ENCODE measurements at regions not wholly inside any gene's neighbourhood (a gene's known extent, or its start where the extent isn't known, plus 50 kb on each side); places are given as distances from the start of the nearest gene placed in this dataset.
A peak's percentile ranks its signal among the peaks of the same experiment; 100 is the strongest.
"Not testable (repeated sequence)": the region's sequence is repeated elsewhere in the genome, so short reads cannot be mapped to it uniquely, and the experiment has no call there.

GRCh38 chr10:28987555-28988320 lies 301.1 kb upstream of the LYZL1 start:
- Mint-ChIP-seq H3K36me3 (no peaks in the 10 kb centered on the region), H3K27me3 (peaks cover 7 to 13% (median 8%) of the 10 kb centered on the region in 3 donors), H3K9me3 (peaks cover 0 to 11% (median 0%) of the 10 kb centered on the region in 7 donors), H3K4me3 (no peak overlapping the region), H3K4me1 (peaks cover 0 to 5% (median 0%) of the 10 kb centered on the region in 3 donors), H3K27ac (no peak overlapping the region)
- DNase-seq (no peak), ATAC-seq (ENCODE audit: low read depth in 2 of 2) (no peak)

GRCh38 chr10:28988980-28989379 lies 299.9 kb upstream of the LYZL1 start:
- peaks cover 7 to 13% (median 8%) of the 10 kb centered on the region in 3 donors for H3K27me3 Mint-ChIP-seq
- peaks cover 0 to 5% (median 0%) of the 10 kb centered on the region in 3 donors for H3K4me1 Mint-ChIP-seq
- DNase-seq (no peak), ATAC-seq (ENCODE audit: low read depth in 2 of 2) (no peak)
- H3K9me3 Mint-ChIP-seq = peaks cover 0 to 5% (median 0%) of the 10 kb centered on the region in 7 donors
- no peak overlapping the region for H3K4me3 Mint-ChIP-seq
- H3K27ac Mint-ChIP-seq = no peak overlapping the region
- no peaks in the 10 kb centered on the region for H3K36me3 Mint-ChIP-seq

- Mint-ChIP-seq H3K4me3 (no peak overlapping the region), H3K36me3 (no peaks in the 10 kb centered on the region), H3K27ac (no peak overlapping the region), H3K4me1 (no peaks in the 10 kb centered on the region), H3K27me3 (peaks cover 7 to 13% (median 8%) of the 10 kb centered on the region in 3 donors), H3K9me3 (peaks cover 0 to 2% (median 0%) of the 10 kb centered on the region in 7 donors)
- DNase-seq = peak; percentile 3
- ATAC-seq (ENCODE audit: low read depth in 2 of 2) = no peak
These were observed 297.3 kb upstream of the LYZL1 start for GRCh38 chr10:28991333-28992270.

GRCh38 chr10:28993056-28993455 lies 295.8 kb upstream of the LYZL1 start:
- no peak overlapping the region for H3K4me3 Mint-ChIP-seq
- DNase-seq (no peak), ATAC-seq (ENCODE audit: low read depth in 2 of 2) (no peak)
- H3K9me3 Mint-ChIP-seq = peaks cover 0 to 2% (median 0%) of the 10 kb centered on the region in 7 donors
- H3K27me3 Mint-ChIP-seq = peaks cover 0 to 7% (median 6%) of the 10 kb centered on the region in 3 donors
- no peaks in the 10 kb centered on the region for H3K36me3 Mint-ChIP-seq
- H3K4me1 Mint-ChIP-seq = no peaks in the 10 kb centered on the region
- no peak overlapping the region for H3K27ac Mint-ChIP-seq

- Mint-ChIP-seq H3K4me3 (no peak overlapping the region), H3K27me3 (peaks cover 0 to 3% (median 0%) of the 10 kb centered on the region in 3 donors), H3K36me3 (no peaks in the 10 kb centered on the region), H3K27ac (peak overlapping the region in 1 of 6 donors; percentile 88), H3K9me3 (peaks cover 0 to 2% (median 0%) of the 10 kb centered on the region in 7 donors), H3K4me1 (no peaks in the 10 kb centered on the region)
- ATAC-seq (ENCODE audit: low read depth in 2 of 2) (no peak), DNase-seq (no peak)
These were observed 295.0 kb upstream of the LYZL1 start for GRCh38 chr10:28993861-28994260.

- H3K9me3 Mint-ChIP-seq; DNase-seq; ATAC-seq (ENCODE audit: low read depth in 2 of 2); H3K4me1 Mint-ChIP-seq; H3K27me3 Mint-ChIP-seq; H3K36me3 Mint-ChIP-seq; H3K27ac Mint-ChIP-seq: not testable (repeated sequence)
- H3K4me3 Mint-ChIP-seq = peak overlapping the region in 1 of 8 donors; percentile 18
These were observed 294.1 kb upstream of the LYZL1 start for GRCh38 chr10:28994802-28995201.

- ATAC-seq (ENCODE audit: low read depth in 2 of 2) = no peak
- Mint-ChIP-seq H3K36me3 (no peaks in the 10 kb centered on the region), H3K4me3 (no peak overlapping the region)
These were observed 293.4 kb upstream of the LYZL1 start for GRCh38 chr10:28995497-28995896.

GRCh38 chr10:28996345-28996744 lies 292.5 kb upstream of the LYZL1 start:
- no peaks in the 10 kb centered on the region for H3K4me1 Mint-ChIP-seq
- H3K36me3 Mint-ChIP-seq = no peaks in the 10 kb centered on the region
- DNase-seq = no peak
- no peaks in the 10 kb centered on the region for H3K27me3 Mint-ChIP-seq
- no peak for ATAC-seq (ENCODE audit: low read depth in 2 of 2)
- peaks cover 0 to 2% (median 0%) of the 10 kb centered on the region in 7 donors for H3K9me3 Mint-ChIP-seq
- H3K4me3 Mint-ChIP-seq = no peak overlapping the region
- H3K27ac Mint-ChIP-seq = no peak overlapping the region

More at GRCh38 chr10:28995497-28995896, 293.4 kb upstream of the LYZL1 start:
- Mint-ChIP-seq H3K27me3 (no peaks in the 10 kb centered on the region), H3K9me3 (peaks cover 0 to 2% (median 0%) of the 10 kb centered on the region in 7 donors), H3K4me1 (no peaks in the 10 kb centered on the region), H3K27ac (no peak overlapping the region)
- DNase-seq = no peak

- H3K27ac Mint-ChIP-seq = no peak overlapping the region
- peaks cover 0 to 2% (median 0%) of the 10 kb centered on the region in 7 donors for H3K9me3 Mint-ChIP-seq
- H3K27me3 Mint-ChIP-seq = no peaks in the 10 kb centered on the region
- H3K4me3 Mint-ChIP-seq = no peak overlapping the region
- ATAC-seq (ENCODE audit: low read depth in 2 of 2) (no peak), DNase-seq (no peak)
- H3K36me3 Mint-ChIP-seq = no peaks in the 10 kb centered on the region
- H3K4me1 Mint-ChIP-seq = no peaks in the 10 kb centered on the region
These were observed 291.8 kb upstream of the LYZL1 start for GRCh38 chr10:28996947-28997551.

- no peaks in the 10 kb centered on the region for H3K36me3 Mint-ChIP-seq
These were observed 291.1 kb upstream of the LYZL1 start for GRCh38 chr10:28997734-28998133.

GRCh38 chr10:29001801-29002200 lies 287.1 kb upstream of the LYZL1 start:
- DNase-seq (no peak), ATAC-seq (ENCODE audit: low read depth in 2 of 2) (no peak)
- Mint-ChIP-seq H3K4me3 (no peak overlapping the region), H3K9me3 (peaks cover 0 to 1% (median 0%) of the 10 kb centered on the region in 7 donors), H3K27ac (no peak overlapping the region), H3K36me3 (no peaks in the 10 kb centered on the region), H3K4me1 (no peaks in the 10 kb centered on the region), H3K27me3 (no peaks in the 10 kb centered on the region)

More at GRCh38 chr10:28997734-28998133, 291.1 kb upstream of the LYZL1 start:
- H3K27me3 Mint-ChIP-seq = no peaks in the 10 kb centered on the region
- DNase-seq (no peak), ATAC-seq (ENCODE audit: low read depth in 2 of 2) (no peak)
- H3K4me3 Mint-ChIP-seq = no peak overlapping the region
- H3K4me1 Mint-ChIP-seq = no peaks in the 10 kb centered on the region
- no peak overlapping the region for H3K27ac Mint-ChIP-seq
- peaks cover 0 to 2% (median 0%) of the 10 kb centered on the region in 7 donors for H3K9me3 Mint-ChIP-seq

GRCh38 chr10:29003014-29003413 lies 285.9 kb upstream of the LYZL1 start:
- H3K4me1 Mint-ChIP-seq; ATAC-seq (ENCODE audit: low read depth in 2 of 2); H3K27ac Mint-ChIP-seq; H3K9me3 Mint-ChIP-seq; H3K27me3 Mint-ChIP-seq; H3K36me3 Mint-ChIP-seq; H3K4me3 Mint-ChIP-seq; DNase-seq: not testable (repeated sequence)

- no peaks in the 10 kb centered on the region for H3K36me3 Mint-ChIP-seq
- no peak overlapping the region for H3K4me3 Mint-ChIP-seq
- peaks cover 0 to 8% (median 5%) of the 10 kb centered on the region in 3 donors for H3K27me3 Mint-ChIP-seq
- H3K9me3 Mint-ChIP-seq = peaks cover 0 to 4% (median 2%) of the 10 kb centered on the region in 7 donors
- H3K27ac Mint-ChIP-seq = no peak overlapping the region
- no peak for ATAC-seq (ENCODE audit: low read depth in 2 of 2)
- no peak for DNase-seq
- no peaks in the 10 kb centered on the region for H3K4me1 Mint-ChIP-seq
These were observed 282.9 kb upstream of the LYZL1 start for GRCh38 chr10:29005988-29006387.

All from naive B cell (primary cell).